Aorta (tissue), 5 donors: ENCODE measurements at regions not wholly inside any gene's neighbourhood (a gene's known extent, or its start where the extent isn't known, plus 50 kb on each side); places are given as distances from the start of the nearest gene placed in this dataset.
"Not testable (repeated sequence)": the region's sequence is repeated elsewhere in the genome, so short reads cannot be mapped to it uniquely, and the experiment has no call there.

Source experiments
- ATAC-seq: fragments of 200-7000 bp; cut with Tn5 transposase; one replicate; pipeline ENCODE4 v1.9.1; 2022; ENCODE audit warnings: moderate library complexity; ENCODE audit not compliant: low FRiP score
- DNase-seq, 2 donors: peaks; one replicate each; pipeline ENCODE4 v3.0.0-alpha.2; 2020
- H3K27ac ChIP-seq, 2 donors: one replicate each; pipeline ENCODE4 v1.5.1; 2013; ENCODE audit warnings: low read length in 2 of 2, mild to moderate bottlenecking in 2 of 2, moderate library complexity in 2 of 2, control low read depth in 1 of 2, inconsistent platforms in 1 of 2, low read depth in 1 of 2
- H3K27me3 ChIP-seq, 2 donors: one replicate each; pipeline ENCODE4 v1.6.1; 2013; ENCODE audit warnings: control low read depth in 1 of 2, low read length in 1 of 2, mild to moderate bottlenecking in 1 of 2, moderate library complexity in 1 of 2; ENCODE audit not compliant: insufficient read depth in 2 of 2, control insufficient read depth in 1 of 2
- H3K36me3 ChIP-seq, 2 donors: one replicate each; pipeline ENCODE4 v1.6.1; 2013; ENCODE audit warnings: control low read depth in 1 of 2, low read length in 1 of 2, mild to moderate bottlenecking in 1 of 2; ENCODE audit not compliant: insufficient read depth in 2 of 2, control insufficient read depth in 1 of 2
- H3K4me1 ChIP-seq, 2 donors: one replicate each; pipeline ENCODE4 v1.6.1; 2013; ENCODE audit warnings: low read length in 2 of 2, control low read depth in 1 of 2, mild to moderate bottlenecking in 1 of 2, moderate library complexity in 1 of 2; ENCODE audit not compliant: insufficient read depth in 2 of 2, control insufficient read depth in 1 of 2
- H3K4me3 ChIP-seq, 2 donors: one replicate each; pipeline ENCODE4 v1.5.1; 2013; ENCODE audit warnings: low read length in 2 of 2, control low read depth in 1 of 2, mild to moderate bottlenecking in 1 of 2
- H3K9me3 ChIP-seq: one replicate; pipeline ENCODE4 v1.6.1; 2013; ENCODE audit warnings: mild to moderate bottlenecking, low read length; ENCODE audit not compliant: control insufficient read depth
- WGBS, 2 donors: extraction: QIAGEN DNeasy Blood & Tissue Kit; methylation state at CpG; one replicate each; pipeline ENCODE4 v1.1.7; 2013; 5-methylcytosine and 5-hydroxymethylcytosine counted together
- intact Hi-C, 2 donors: fragments of 100-400 bp; cut with DNase I; formaldehyde crosslinking; loops; one replicate each; pipeline versions ENCODE4 v1.14.2 to v1.15.0; 2022
- donor health status: healthy with polysubstance abuse.
- donor health status: Bipolar disorder and iron deficiency.
- donor health status: DM: no; HTN: no; CAD: no.
- donor health status: DM: no; HTN: no; CAD: no.
- donor health status: DM: yes; HTN: yes; CAD: no.

GRCh38 chr4:34372815-34373214 is 1871.5 kb downstream of the ARAP2 start:
- WGBS, 2 donors: 77 to 79% methylated on average over 2 of the region's 2 CpGs
- Histone ChIP-seq H3K27ac (no peak overlapping the region), H3K4me3 (no peak overlapping the region), H3K36me3 (no peaks in the 10 kb centered on the region), H3K4me1 (no peaks in the 10 kb centered on the region), H3K9me3 (no peaks in the 10 kb centered on the region), H3K27me3 (no peaks in the 10 kb centered on the region)
- intact Hi-C loops: no loop called here
- ATAC-seq (no peak), DNase-seq (no peak)

GRCh38 chr4:34373456-34373855 is 1870.9 kb downstream of the ARAP2 start:
- Histone ChIP-seq H3K36me3 (no peaks in the 10 kb centered on the region), H3K27me3 (no peaks in the 10 kb centered on the region), H3K9me3 (no peaks in the 10 kb centered on the region), H3K4me3 (no peak overlapping the region), H3K27ac (no peak overlapping the region), H3K4me1 (no peaks in the 10 kb centered on the region)
- DNase-seq: no peak
- WGBS, 2 donors: 88 to 89% methylated on average over 3 of the region's 3 CpGs
- no peak for ATAC-seq
- intact Hi-C loops: no loop called here

- H3K27me3 ChIP-seq: no peaks in the 10 kb centered on the region
- H3K27ac ChIP-seq: no peak overlapping the region
- DNase-seq: no peak
- WGBS, 2 donors: 89 to 90% methylated on average over 2 of the region's 2 CpGs
- no peaks in the 10 kb centered on the region for H3K36me3 ChIP-seq
- peaks cover 2% of the 10 kb centered on the region for H3K9me3 ChIP-seq
- no peak for ATAC-seq
- no peak overlapping the region for H3K4me3 ChIP-seq
- intact Hi-C loops: no loop called here
- H3K4me1 ChIP-seq: no peaks in the 10 kb centered on the region
These were observed 1832.1 kb downstream of the ARAP2 start for GRCh38 chr4:34412233-34412632.

- Histone ChIP-seq H3K36me3 (no peaks in the 10 kb centered on the region), H3K9me3 (peaks cover 2% of the 10 kb centered on the region), H3K27me3 (no peaks in the 10 kb centered on the region), H3K4me1 (no peaks in the 10 kb centered on the region), H3K27ac (no peak overlapping the region), H3K4me3 (no peak overlapping the region)
- intact Hi-C loops: no loop called here
- no peak for ATAC-seq
- no peak for DNase-seq
- WGBS, 2 donors: 72 to 76% methylated on average over 2 of the region's 2 CpGs
These were observed 1831.4 kb downstream of the ARAP2 start for GRCh38 chr4:34412911-34413310.

- Histone ChIP-seq H3K4me1 (no peaks in the 10 kb centered on the region), H3K27me3 (no peaks in the 10 kb centered on the region), H3K4me3 (no peak overlapping the region), H3K27ac (no peak overlapping the region), H3K36me3 (no peaks in the 10 kb centered on the region), H3K9me3 (peaks cover 2% of the 10 kb centered on the region)
- 58 to 72% methylated on average over 3 of the region's 3 CpGs for WGBS, 2 donors
- ATAC-seq (no peak), DNase-seq (no peak)
- intact Hi-C loops: no loop called here
These were observed 1827.2 kb downstream of the ARAP2 start for GRCh38 chr4:34417160-34417559.

- ATAC-seq (no peak), DNase-seq (no peak)
- Histone ChIP-seq H3K4me3 (no peak overlapping the region), H3K9me3 (no peaks in the 10 kb centered on the region), H3K4me1 (no peaks in the 10 kb centered on the region), H3K27me3 (no peaks in the 10 kb centered on the region), H3K27ac (no peak overlapping the region), H3K36me3 (no peaks in the 10 kb centered on the region)
- WGBS, 2 donors: 76 to 85% methylated on average over 2 of the region's 2 CpGs
- intact Hi-C loops: no loop called here
These were observed 1824.4 kb downstream of the ARAP2 start for GRCh38 chr4:34419871-34420270.

- Histone ChIP-seq H3K9me3 (no peaks in the 10 kb centered on the region), H3K4me1 (no peaks in the 10 kb centered on the region), H3K36me3 (no peaks in the 10 kb centered on the region), H3K27me3 (no peaks in the 10 kb centered on the region), H3K4me3 (no peak overlapping the region), H3K27ac (no peak overlapping the region)
- WGBS, 2 donors: 25 to 26% methylated on average over 4 of the region's 4 CpGs
- DNase-seq: no peak
- ATAC-seq: no peak
- intact Hi-C loops: no loop called here
These were observed 1821.7 kb downstream of the ARAP2 start for GRCh38 chr4:34422472-34423175.

GRCh38 chr4:34432706-34433105 is 1811.6 kb downstream of the ARAP2 start:
- WGBS, 2 donors: 50 to 57% methylated on average over 5 of the region's 5 CpGs
- Histone ChIP-seq H3K4me1 (no peaks in the 10 kb centered on the region), H3K27ac (no peak overlapping the region), H3K27me3 (no peaks in the 10 kb centered on the region), H3K36me3 (no peaks in the 10 kb centered on the region), H3K4me3 (no peak overlapping the region), H3K9me3 (no peaks in the 10 kb centered on the region)
- intact Hi-C loops: no loop called here
- no peak for ATAC-seq
- no peak for DNase-seq

GRCh38 chr4:34434377-34434776 is 1809.9 kb downstream of the ARAP2 start:
- H3K27me3 ChIP-seq, H3K9me3 ChIP-seq, H3K27ac ChIP-seq, H3K4me1 ChIP-seq, intact Hi-C loops, H3K4me3 ChIP-seq, ATAC-seq, H3K36me3 ChIP-seq, DNase-seq: not testable (repeated sequence)
- 70 to 76% methylated on average over 5 of the region's 5 CpGs for WGBS, 2 donors
